ENCODE measurements at regions not wholly inside any gene's neighbourhood (a gene's known extent, or its start where the extent isn't known, plus 50 kb on each side); places are given as distances from the start of the nearest gene placed in this dataset.

GRCh38 chr9:78548670-78549069, 251.7 kb downstream of the PSAT1 start:
- Histone ChIP-seq H3K4me1 (ENCODE audit: control insufficient read depth in 2 of 2, insufficient read depth in 2 of 2, low read length in 2 of 2) (no peaks in the 10 kb centered on the region), H3K9me3 (ENCODE audit: control insufficient read depth in 2 of 2, low read length in 2 of 2) (no peaks in the 10 kb centered on the region), H3K27me3 (ENCODE audit: control insufficient read depth in 2 of 2, insufficient read depth in 2 of 2, low read length in 2 of 2) (no peaks in the 10 kb centered on the region), H3K4me3 (ENCODE audit: low read length in 2 of 2) (no peak overlapping the region), H3K9ac (ENCODE audit: low read depth in 1 of 2, low read length in 2 of 2) (no peak overlapping the region), H3K36me3 (ENCODE audit: control insufficient read depth in 2 of 2, insufficient read depth in 2 of 2, low read length in 2 of 2) (no peaks in the 10 kb centered on the region), H3K27ac (ENCODE audit: low read depth in 2 of 2, low read length in 2 of 2) (no peak overlapping the region)

GRCh38 chr9:78549711-78550110, 252.8 kb downstream of the PSAT1 start:
- Histone ChIP-seq H3K27ac (ENCODE audit: low read depth in 2 of 2, low read length in 2 of 2) (no peak overlapping the region), H3K9ac (ENCODE audit: low read depth in 1 of 2, low read length in 2 of 2) (no peak overlapping the region), H3K4me1 (ENCODE audit: control insufficient read depth in 2 of 2, insufficient read depth in 2 of 2, low read length in 2 of 2) (no peaks in the 10 kb centered on the region), H3K4me3 (ENCODE audit: low read length in 2 of 2) (no peak overlapping the region), H3K9me3 (ENCODE audit: control insufficient read depth in 2 of 2, low read length in 2 of 2) (no peaks in the 10 kb centered on the region), H3K36me3 (ENCODE audit: control insufficient read depth in 2 of 2, insufficient read depth in 2 of 2, low read length in 2 of 2) (no peaks in the 10 kb centered on the region), H3K27me3 (ENCODE audit: control insufficient read depth in 2 of 2, insufficient read depth in 2 of 2, low read length in 2 of 2) (no peaks in the 10 kb centered on the region)

GRCh38 chr9:78552802-78553201, 255.9 kb downstream of the PSAT1 start:
- Histone ChIP-seq H3K9me3 (ENCODE audit: control insufficient read depth in 2 of 2, low read length in 2 of 2) (no peaks in the 10 kb centered on the region), H3K27ac (ENCODE audit: low read depth in 2 of 2, low read length in 2 of 2) (no peak overlapping the region), H3K4me1 (ENCODE audit: control insufficient read depth in 2 of 2, insufficient read depth in 2 of 2, low read length in 2 of 2) (no peaks in the 10 kb centered on the region), H3K36me3 (ENCODE audit: control insufficient read depth in 2 of 2, insufficient read depth in 2 of 2, low read length in 2 of 2) (no peaks in the 10 kb centered on the region), H3K4me3 (ENCODE audit: low read length in 2 of 2) (no peak overlapping the region), H3K9ac (ENCODE audit: low read depth in 1 of 2, low read length in 2 of 2) (no peak overlapping the region), H3K27me3 (ENCODE audit: control insufficient read depth in 2 of 2, insufficient read depth in 2 of 2, low read length in 2 of 2) (no peaks in the 10 kb centered on the region)

- Histone ChIP-seq H3K27me3 (ENCODE audit: control insufficient read depth in 2 of 2, insufficient read depth in 2 of 2, low read length in 2 of 2) (no peaks in the 10 kb centered on the region), H3K27ac (ENCODE audit: low read depth in 2 of 2, low read length in 2 of 2) (no peak overlapping the region), H3K4me3 (ENCODE audit: low read length in 2 of 2) (no peak overlapping the region), H3K4me1 (ENCODE audit: control insufficient read depth in 2 of 2, insufficient read depth in 2 of 2, low read length in 2 of 2) (no peaks in the 10 kb centered on the region), H3K9ac (ENCODE audit: low read depth in 1 of 2, low read length in 2 of 2) (no peak overlapping the region), H3K9me3 (ENCODE audit: control insufficient read depth in 2 of 2, low read length in 2 of 2) (no peaks in the 10 kb centered on the region), H3K36me3 (ENCODE audit: control insufficient read depth in 2 of 2, insufficient read depth in 2 of 2, low read length in 2 of 2) (no peaks in the 10 kb centered on the region)
Measured at GRCh38 chr9:78557540-78557939, 260.6 kb downstream of the PSAT1 start.

GRCh38 chr9:78559449-78559885, 262.5 kb downstream of the PSAT1 start:
- no peak overlapping the region for H3K9ac ChIP-seq (ENCODE audit: low read depth in 1 of 2, low read length in 2 of 2)
- H3K27ac ChIP-seq (ENCODE audit: low read depth in 2 of 2, low read length in 2 of 2): no peak overlapping the region
- no peak overlapping the region for H3K4me3 ChIP-seq (ENCODE audit: low read length in 2 of 2)
- H3K36me3 ChIP-seq (ENCODE audit: control insufficient read depth in 2 of 2, insufficient read depth in 2 of 2, low read length in 2 of 2): no peaks in the 10 kb centered on the region
- H3K9me3 ChIP-seq (ENCODE audit: control insufficient read depth in 2 of 2, low read length in 2 of 2): no peaks in the 10 kb centered on the region
- H3K4me1 ChIP-seq (ENCODE audit: control insufficient read depth in 2 of 2, insufficient read depth in 2 of 2, low read length in 2 of 2): no peaks in the 10 kb centered on the region
- H3K27me3 ChIP-seq (ENCODE audit: control insufficient read depth in 2 of 2, insufficient read depth in 2 of 2, low read length in 2 of 2): no peaks in the 10 kb centered on the region

- no peaks in the 10 kb centered on the region for H3K9me3 ChIP-seq (ENCODE audit: control insufficient read depth in 2 of 2, low read length in 2 of 2)
- no peak overlapping the region for H3K27ac ChIP-seq (ENCODE audit: low read depth in 2 of 2, low read length in 2 of 2)
- no peaks in the 10 kb centered on the region for H3K36me3 ChIP-seq (ENCODE audit: control insufficient read depth in 2 of 2, insufficient read depth in 2 of 2, low read length in 2 of 2)
- H3K4me3 ChIP-seq (ENCODE audit: low read length in 2 of 2): no peak overlapping the region
- H3K9ac ChIP-seq (ENCODE audit: low read depth in 1 of 2, low read length in 2 of 2): no peak overlapping the region
- no peaks in the 10 kb centered on the region for H3K27me3 ChIP-seq (ENCODE audit: control insufficient read depth in 2 of 2, insufficient read depth in 2 of 2, low read length in 2 of 2)
- no peaks in the 10 kb centered on the region for H3K4me1 ChIP-seq (ENCODE audit: control insufficient read depth in 2 of 2, insufficient read depth in 2 of 2, low read length in 2 of 2)
Measured at GRCh38 chr9:78562021-78562420, 265.1 kb downstream of the PSAT1 start.

GRCh38 chr9:78563269-78563668, 266.3 kb downstream of the PSAT1 start:
- no peak overlapping the region for H3K9ac ChIP-seq (ENCODE audit: low read depth in 1 of 2, low read length in 2 of 2)
- no peak overlapping the region for H3K27ac ChIP-seq (ENCODE audit: low read depth in 2 of 2, low read length in 2 of 2)
- no peaks in the 10 kb centered on the region for H3K9me3 ChIP-seq (ENCODE audit: control insufficient read depth in 2 of 2, low read length in 2 of 2)
- H3K27me3 ChIP-seq (ENCODE audit: control insufficient read depth in 2 of 2, insufficient read depth in 2 of 2, low read length in 2 of 2): no peaks in the 10 kb centered on the region
- H3K4me1 ChIP-seq (ENCODE audit: control insufficient read depth in 2 of 2, insufficient read depth in 2 of 2, low read length in 2 of 2): no peaks in the 10 kb centered on the region
- no peaks in the 10 kb centered on the region for H3K36me3 ChIP-seq (ENCODE audit: control insufficient read depth in 2 of 2, insufficient read depth in 2 of 2, low read length in 2 of 2)
- H3K4me3 ChIP-seq (ENCODE audit: low read length in 2 of 2): no peak overlapping the region

GRCh38 chr9:78565481-78565880, 268.6 kb downstream of the PSAT1 start:
- Histone ChIP-seq H3K36me3 (ENCODE audit: control insufficient read depth in 2 of 2, insufficient read depth in 2 of 2, low read length in 2 of 2) (no peaks in the 10 kb centered on the region), H3K9me3 (ENCODE audit: control insufficient read depth in 2 of 2, low read length in 2 of 2) (no peaks in the 10 kb centered on the region), H3K27ac (ENCODE audit: low read depth in 2 of 2, low read length in 2 of 2) (no peak overlapping the region), H3K27me3 (ENCODE audit: control insufficient read depth in 2 of 2, insufficient read depth in 2 of 2, low read length in 2 of 2) (no peaks in the 10 kb centered on the region), H3K4me1 (ENCODE audit: control insufficient read depth in 2 of 2, insufficient read depth in 2 of 2, low read length in 2 of 2) (no peaks in the 10 kb centered on the region), H3K9ac (ENCODE audit: low read depth in 1 of 2, low read length in 2 of 2) (no peak overlapping the region), H3K4me3 (ENCODE audit: low read length in 2 of 2) (no peak overlapping the region)

GRCh38 chr9:78566521-78566920, 269.6 kb downstream of the PSAT1 start:
- Histone ChIP-seq H3K27ac (ENCODE audit: low read depth in 2 of 2, low read length in 2 of 2) (no peak overlapping the region), H3K9ac (ENCODE audit: low read depth in 1 of 2, low read length in 2 of 2) (no peak overlapping the region), H3K27me3 (ENCODE audit: control insufficient read depth in 2 of 2, insufficient read depth in 2 of 2, low read length in 2 of 2) (no peaks in the 10 kb centered on the region), H3K36me3 (ENCODE audit: control insufficient read depth in 2 of 2, insufficient read depth in 2 of 2, low read length in 2 of 2) (no peaks in the 10 kb centered on the region), H3K4me3 (ENCODE audit: low read length in 2 of 2) (no peak overlapping the region), H3K4me1 (ENCODE audit: control insufficient read depth in 2 of 2, insufficient read depth in 2 of 2, low read length in 2 of 2) (no peaks in the 10 kb centered on the region), H3K9me3 (ENCODE audit: control insufficient read depth in 2 of 2, low read length in 2 of 2) (no peaks in the 10 kb centered on the region)

GRCh38 chr9:78566948-78567675, 270.2 kb downstream of the PSAT1 start:
- no peaks in the 10 kb centered on the region for H3K27me3 ChIP-seq (ENCODE audit: control insufficient read depth in 2 of 2, insufficient read depth in 2 of 2, low read length in 2 of 2)
- no peak overlapping the region for H3K4me3 ChIP-seq (ENCODE audit: low read length in 2 of 2)
- no peaks in the 10 kb centered on the region for H3K36me3 ChIP-seq (ENCODE audit: control insufficient read depth in 2 of 2, insufficient read depth in 2 of 2, low read length in 2 of 2)
- no peaks in the 10 kb centered on the region for H3K4me1 ChIP-seq (ENCODE audit: control insufficient read depth in 2 of 2, insufficient read depth in 2 of 2, low read length in 2 of 2)
- no peak overlapping the region for H3K27ac ChIP-seq (ENCODE audit: low read depth in 2 of 2, low read length in 2 of 2)
- H3K9me3 ChIP-seq (ENCODE audit: control insufficient read depth in 2 of 2, low read length in 2 of 2): no peaks in the 10 kb centered on the region
- no peak overlapping the region for H3K9ac ChIP-seq (ENCODE audit: low read depth in 1 of 2, low read length in 2 of 2)

Data from mucosa of rectum (tissue), 2 donors.